Colon (tissue), 2 donors: ENCODE measurements at regions not wholly inside any gene's neighbourhood (a gene's known extent, or its start where the extent isn't known, plus 50 kb on each side); places are given as distances from the start of the nearest gene placed in this dataset.

Experiments
- FAIRE-seq: peaks from 2 replicates; lab custom pipeline; 2012; peaks lifted over from hg19 to GRCh38; lab: Jason Lieb, UNC
- donor health status: control.
- donor health status: control.

GRCh38 chr7:130880668-130881067, 146.7 kb upstream of the KLF14 start:
- no peak for FAIRE-seq

- FAIRE-seq = no peak
Measured at GRCh38 chr7:130881091-130881798, 147.2 kb upstream of the KLF14 start.

- FAIRE-seq = no peak
Measured at GRCh38 chr7:130881799-130882141, 147.8 kb upstream of the KLF14 start.

DNA sequence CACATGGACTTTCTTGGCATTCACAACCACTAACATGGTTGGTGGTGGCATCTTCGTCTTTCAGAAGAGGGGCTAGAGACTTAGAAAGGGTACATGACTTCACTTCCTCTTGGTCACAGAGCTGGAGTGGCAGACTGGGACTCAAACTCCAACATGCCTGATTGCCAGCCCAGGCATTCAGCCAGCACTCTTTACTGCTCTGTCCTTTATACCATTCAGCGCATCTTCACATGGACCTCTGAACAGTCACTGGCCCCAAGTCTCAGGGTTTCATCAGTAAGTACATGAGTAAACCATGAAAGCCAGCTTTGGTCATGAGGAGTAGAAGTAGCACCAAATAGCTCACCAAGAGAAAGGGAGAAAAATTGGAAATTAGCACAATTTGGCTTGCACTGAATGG, 148.4 kb upstream of the KLF14 start:
- FAIRE-seq = no peak

DNA sequence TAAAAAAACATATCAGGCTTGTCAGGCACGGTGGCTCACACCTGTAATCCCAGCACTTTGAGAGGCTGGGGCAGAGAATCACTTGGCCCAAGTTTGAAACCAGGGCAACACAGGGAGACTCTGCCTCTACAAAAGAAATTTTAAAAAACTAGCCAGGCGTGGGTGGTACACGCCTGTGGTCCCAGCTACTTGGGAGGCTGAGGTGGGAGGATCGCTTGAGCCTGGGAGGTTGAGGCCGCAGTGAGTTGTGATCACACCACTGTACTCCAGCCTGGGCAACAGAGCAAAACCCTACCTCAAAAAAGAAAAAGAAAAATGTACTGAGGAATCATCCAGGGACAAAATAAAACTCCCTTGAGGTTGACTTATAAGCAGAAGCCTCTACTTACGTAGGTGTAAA, 149.9 kb upstream of the KLF14 start:
- FAIRE-seq = no peak

DNA sequence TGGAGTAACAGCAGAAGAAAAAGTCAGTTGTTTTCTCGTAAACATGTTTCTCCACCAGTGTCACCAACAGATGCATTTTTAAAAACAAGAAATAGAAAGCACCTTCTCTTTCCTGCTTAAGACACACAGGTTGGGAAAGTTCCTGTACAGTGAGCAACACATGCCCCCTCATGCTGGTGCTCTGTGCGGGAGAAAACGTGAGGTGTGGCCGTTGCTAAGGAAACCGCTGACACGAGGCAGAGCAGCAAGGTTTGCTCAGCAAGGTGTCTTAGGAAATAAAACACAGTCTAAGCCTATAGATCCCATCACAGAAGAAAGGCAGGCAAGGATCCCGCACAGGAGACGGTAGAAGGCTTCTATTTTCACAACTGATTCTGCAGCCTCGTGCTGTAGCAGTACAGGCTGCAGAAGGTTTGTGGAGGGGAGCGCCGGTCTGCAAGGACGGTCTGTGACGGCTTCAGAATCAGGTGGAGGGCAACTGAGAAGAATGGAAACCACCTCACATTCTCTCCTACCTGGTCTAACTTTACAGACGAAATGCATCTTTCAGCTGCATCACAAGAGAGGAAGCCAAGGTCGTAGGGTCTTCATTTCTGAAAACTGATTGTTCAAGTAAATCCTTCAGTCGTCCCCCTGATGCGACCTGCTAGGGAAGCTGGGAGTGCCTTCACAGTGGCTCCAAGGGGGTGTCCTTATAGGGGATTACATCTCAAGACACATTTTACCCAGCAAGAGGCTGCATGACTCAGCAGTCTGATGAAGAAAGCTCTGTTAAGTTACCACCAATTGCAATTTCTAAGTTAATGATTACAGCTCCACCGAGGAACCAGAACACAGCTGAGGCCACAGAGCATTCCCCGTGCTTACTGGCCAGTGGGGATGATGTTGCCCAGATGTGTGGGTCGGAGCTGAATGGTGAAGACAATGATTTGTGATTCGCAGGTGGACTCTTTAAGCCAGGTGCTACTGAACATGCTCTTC, 150.7 kb upstream of the KLF14 start:
- no peak for FAIRE-seq

DNA sequence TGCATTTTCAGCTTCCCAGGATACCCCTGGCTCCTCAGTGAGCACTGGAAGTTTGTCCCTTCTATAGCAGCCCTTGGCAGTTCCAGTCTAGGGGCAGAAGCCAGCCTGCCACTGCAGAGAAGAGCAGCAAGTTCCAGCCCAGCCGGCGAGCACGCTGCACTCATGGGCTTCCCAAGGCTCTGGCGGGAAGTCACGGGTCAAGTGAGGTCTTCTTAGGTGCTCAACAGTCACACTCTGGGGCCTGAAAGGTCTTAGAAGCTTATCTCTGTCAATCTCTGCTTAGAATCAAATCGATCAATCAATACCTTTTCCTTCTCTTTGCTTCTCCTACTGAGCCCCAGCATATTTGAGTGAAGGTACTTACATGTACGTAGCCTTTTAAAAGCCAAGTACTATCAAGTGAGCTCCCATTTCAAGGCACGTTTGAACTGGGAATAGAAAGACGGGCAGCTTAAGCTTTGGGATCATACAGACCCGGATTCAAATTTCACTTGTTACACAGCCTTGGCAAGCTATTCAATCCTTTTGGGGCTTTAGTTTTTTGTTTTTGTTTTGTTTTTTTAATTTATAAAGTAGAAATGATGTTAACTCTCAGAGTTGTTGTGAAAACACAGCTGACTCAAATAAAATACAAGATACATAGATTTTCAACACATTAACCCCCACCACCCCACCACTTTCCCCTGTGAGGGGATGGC, 152.6 kb upstream of the KLF14 start:
- FAIRE-seq = no peak

GRCh38 chr7:130887182-130887956, 153.4 kb upstream of the KLF14 start:
- FAIRE-seq = no peak

GRCh38 chr7:130887957-130888371, 154.0 kb upstream of the KLF14 start:
- FAIRE-seq = no peak

DNA sequence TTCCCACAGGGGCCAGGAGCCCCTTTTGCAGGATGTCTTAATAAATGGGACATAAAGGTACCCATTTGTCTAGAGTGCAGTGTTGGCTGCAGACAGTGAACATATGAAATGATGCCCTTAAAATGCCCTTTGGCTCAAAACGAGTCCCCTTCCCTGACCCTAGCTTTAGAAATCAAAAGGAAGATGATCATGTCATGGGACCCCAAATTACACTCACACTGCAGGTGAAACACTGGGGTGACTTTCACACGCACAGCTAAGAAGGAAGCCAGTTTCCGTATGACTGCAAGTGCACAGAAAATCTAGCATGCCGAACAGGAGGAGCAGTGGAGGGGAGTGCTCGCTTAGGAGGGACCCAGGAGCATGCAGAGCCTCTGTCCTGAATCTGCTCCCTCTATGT, 154.5 kb upstream of the KLF14 start:
- no peak for FAIRE-seq

DNA sequence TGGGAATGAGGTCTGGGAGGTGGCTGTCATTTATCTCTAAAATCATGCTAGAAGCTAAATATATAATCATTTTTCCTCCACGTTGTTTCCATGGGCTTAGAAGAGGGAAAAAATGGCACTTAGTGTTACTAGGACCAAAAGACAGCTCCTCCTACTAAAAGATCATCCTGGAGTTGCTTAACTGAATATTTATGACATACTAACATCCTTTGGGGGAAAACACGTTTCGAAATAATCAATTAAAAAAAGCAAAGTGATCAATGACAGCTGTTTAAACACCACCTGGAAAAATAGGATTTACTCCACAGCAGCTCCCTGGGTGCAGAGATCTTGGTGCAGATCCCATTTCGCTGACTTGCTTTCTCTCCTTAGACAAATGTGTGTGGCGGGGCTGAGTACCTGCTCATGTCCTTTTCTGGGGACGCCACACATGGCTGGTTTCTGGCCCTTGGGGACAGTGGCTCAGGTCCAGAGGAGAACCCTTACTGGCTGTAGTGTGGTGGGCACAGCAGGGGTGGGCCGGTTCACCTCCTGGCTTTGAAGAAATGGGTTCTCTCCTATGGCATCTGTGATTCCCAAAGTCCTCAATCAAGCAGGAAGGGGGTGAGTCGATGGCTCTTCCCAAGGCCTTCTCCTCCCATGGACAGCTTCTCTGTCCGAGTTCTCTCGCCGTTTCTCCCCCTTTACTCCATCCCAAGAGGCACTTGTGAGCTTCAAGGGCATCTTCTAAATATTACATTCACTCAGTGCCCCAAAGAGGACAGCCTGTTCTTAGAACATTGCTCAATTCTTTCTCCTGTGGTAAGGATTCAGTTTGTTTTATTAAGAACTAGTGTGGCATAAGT, 156.4 kb upstream of the KLF14 start:
- no peak for FAIRE-seq

DNA sequence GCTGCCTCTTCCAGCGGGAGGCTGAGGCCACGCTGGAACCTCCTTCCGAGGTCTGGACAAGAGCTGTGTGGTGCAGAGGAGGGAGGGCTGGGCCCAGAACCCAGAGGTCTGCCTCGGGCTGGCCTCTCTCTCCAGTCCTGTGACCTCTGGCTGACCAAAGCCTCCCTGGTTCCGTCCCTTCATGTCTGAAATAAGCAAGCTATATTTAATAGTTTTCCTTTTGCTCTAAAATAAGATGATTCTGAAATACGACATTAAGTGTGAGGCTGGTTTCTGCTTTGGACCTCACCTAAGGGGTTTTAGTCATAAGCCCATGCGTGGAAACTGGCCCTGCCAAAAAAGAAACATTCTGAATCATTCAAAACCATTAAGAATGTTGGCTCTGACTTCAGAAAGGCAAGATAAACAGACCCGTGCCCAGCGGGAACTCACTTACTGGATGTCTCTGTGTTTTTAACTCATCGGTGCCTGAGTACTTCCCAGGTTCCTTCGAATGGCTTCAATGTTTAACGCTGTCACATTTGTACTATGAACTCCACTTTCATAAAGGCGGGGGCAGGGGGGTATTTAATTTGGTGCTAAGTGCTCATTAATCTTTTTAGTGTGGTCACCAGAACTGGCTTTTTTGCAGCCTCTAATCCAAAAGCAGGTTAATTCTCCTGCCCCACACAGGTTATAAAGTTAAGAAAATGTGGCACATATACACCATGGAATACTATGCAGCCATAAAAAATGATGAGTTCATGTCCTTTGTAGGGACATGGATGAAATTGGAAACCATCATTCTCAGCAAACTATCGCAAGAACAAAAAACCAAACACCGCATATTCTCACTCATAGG, 157.5 kb upstream of the KLF14 start:
- no peak for FAIRE-seq

GRCh38 chr7:130893441-130893894, 159.5 kb upstream of the KLF14 start:
- no peak for FAIRE-seq

DNA sequence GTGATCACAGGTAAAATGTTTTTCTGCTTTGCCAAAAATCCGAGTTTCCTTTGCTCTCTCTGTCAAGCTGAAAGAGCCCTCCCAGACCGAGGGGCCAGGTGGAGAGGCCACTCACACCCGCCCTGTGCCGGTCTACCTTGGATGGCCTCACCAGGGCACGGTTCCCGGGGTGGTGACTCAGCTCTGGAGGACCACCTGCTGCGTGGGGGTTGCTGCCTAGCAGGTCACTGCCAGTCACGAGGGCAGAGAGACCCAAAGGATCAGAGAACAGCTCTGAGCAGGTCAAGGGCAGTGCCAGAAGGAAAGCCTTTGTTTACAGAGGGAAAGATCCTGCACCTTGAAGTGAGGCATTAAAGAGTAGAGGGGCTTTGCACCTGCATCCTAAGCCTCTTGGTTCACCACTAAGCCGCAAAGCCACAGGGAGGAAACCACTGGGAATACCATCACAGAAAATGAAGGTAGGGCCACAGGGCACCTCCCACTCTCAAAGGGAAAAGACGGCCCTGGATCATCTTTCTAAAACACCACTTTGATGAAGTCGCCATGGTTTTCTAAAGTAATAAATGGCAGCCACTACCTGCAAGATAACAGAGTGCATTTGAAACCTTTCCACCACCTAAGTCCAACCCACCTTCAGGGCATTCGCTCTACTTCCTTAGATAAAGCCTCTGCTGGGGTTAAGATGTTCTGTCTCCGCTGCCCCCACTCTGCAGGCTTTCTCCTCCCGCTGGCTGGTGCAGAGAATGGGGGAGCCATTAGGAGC, 160.3 kb upstream of the KLF14 start:
- FAIRE-seq = no peak

GRCh38 chr7:130894909-130895750, 161.1 kb upstream of the KLF14 start:
- FAIRE-seq = no peak

DNA sequence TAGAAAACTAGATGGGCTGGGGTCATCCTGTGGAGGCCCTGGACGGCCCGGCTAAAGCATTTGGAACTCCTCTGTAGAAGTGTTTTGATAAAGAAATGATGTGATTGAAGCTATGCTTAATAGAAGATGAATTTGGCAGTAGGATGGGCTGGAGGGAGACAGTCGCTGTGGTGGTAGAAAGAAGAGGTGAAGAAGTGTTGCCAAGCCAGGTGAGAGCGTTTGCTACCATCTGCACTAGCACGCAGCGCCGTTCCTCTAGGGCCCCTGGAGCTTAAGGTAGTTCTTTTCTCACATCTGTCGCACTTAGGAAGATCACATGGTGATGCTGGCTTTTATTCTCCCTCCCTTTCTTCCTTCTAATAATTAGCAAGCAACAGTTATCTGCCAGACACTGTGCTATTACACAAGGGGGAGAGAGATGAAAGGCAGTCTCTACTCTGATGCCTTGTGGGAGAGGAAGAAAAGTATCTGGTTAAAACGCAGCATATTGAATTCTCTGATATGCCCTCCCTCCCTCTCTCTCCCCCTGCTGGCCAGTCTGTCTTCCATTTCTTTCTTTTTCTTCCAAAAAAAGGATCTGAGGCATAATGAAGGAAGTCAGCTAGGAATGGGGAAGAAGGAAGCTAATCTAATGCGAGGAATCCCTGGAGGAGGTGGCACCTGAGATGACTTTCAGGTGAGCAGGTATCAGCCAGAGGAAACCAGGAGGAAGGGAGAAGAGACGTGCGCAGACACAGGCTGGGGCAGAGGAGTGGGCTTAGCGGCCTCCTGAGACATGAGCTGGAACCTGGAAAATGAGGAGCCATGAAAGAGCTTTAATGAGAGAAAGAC, 162.3 kb upstream of the KLF14 start:
- FAIRE-seq = no peak

- no peak for FAIRE-seq
Measured at GRCh38 chr7:130896898-130897514, 163.0 kb upstream of the KLF14 start.
